ELR (cell line): ENCODE measurements at regions not wholly inside any gene's neighbourhood (a gene's known extent, or its start where the extent isn't known, plus 50 kb on each side); places are given as distances from the start of the nearest gene placed in this dataset.

Source experiments
- DNase-seq: peaks from one replicate; pipeline ENCODE4 v3.0.0-alpha.2; 2015; ENCODE audit warnings: low read depth

DNA sequence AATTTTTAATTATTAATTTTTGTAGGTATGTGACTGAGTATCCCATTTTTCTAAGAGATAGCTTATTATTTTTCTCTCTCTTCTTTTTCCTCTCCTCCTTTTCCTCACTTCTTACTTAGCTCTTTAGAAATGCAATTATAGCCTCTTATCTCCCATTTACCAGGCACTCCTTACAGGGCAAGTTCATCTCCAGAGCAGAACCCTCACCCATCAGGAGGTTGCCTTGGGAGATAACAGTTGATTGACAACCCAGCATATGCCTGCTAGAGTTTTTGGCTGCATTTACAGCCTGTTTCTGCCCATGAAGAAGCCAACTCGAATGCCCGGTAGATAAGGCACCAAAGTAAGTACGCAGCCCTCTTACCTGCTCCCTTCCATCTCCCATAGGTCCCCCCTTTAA is 572.9 kb upstream of the ZFP42 start:
- no peak for DNase-seq

DNA sequence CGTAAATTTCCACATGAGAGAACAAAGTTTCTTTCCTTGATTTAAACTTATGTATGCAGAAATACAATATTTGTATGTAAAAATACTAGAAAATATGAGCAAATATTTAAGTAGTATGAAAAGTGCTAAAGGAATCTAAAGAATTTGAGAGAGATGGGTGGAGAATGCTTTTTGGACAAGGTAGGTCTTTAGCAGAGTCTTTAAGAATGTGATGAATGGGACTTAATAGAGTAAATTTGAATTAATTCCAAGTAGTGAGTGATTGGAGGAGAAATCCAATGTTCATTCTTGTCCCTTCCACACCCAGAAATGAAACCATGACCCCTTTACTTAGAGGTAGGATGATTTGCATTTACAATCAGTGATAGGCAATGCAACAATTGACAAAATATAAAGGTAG is 570.9 kb upstream of the ZFP42 start:
- DNase-seq: no peak

DNA sequence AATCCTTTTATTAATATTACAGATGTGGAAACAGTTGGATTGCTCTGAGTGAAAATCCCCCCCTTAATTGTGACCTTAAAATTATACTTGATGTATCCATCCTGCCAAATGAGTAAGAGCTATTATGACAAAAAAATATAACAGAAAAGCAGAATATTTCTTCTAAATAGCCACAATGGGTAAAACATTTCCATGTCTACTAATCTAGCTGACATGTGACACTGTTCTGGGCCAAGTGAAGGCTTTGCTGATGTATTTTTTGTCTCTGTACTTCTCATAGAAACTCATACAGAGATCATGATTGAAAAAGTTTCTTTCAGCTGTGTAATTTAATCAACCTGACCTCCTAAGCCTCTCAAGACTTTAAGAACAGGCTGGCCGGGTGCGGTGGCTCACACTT is 569.1 kb upstream of the ZFP42 start:
- DNase-seq: no peak

- DNase-seq: no peak
These were observed 563.3 kb upstream of the ZFP42 start for GRCh38 chr4:187432310-187432709.

DNA sequence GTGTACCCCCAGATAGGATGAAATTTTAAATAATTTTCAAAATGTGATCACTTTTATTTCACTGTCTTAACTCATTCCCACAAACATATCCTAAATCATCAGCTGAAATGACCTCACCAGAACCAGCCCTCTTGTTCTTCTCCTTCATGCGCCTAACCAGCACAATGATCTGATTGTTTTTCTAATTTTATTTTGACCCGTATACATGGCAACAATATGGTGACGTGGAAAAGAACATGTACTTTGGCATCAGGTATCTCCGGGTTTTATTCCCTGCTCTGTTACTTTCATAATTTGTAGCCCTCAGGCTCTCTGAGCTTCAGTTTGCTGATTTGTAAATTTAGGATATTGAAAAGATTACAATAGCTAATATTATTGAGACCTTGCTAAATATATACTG is 562.4 kb upstream of the ZFP42 start:
- DNase-seq: no peak

GRCh38 chr4:187436251-187436650 is 559.3 kb upstream of the ZFP42 start:
- DNase-seq: no peak

DNA sequence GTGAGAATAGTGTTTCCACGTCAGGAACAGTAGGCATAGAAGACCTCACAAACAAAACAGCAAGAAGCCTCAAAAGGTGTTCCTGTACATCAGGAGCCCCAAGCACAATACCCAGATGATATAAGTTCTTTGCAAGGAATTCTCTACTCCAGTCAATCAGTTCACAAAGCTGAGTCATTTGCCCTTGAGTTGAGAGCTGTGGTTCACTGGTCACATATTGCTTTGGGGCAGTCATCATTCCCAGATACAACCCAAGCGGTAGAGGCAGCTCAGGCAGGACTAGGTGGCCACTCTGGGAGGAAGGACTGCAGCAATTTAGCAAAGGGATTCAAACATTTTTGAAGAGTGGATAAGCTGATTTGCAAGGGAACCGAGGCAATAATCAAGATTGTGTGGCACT is 551.5 kb upstream of the ZFP42 start:
- peak; percentile 12 for DNase-seq

GRCh38 chr4:187449702-187450101 is 545.9 kb upstream of the ZFP42 start:
- no peak for DNase-seq

DNA sequence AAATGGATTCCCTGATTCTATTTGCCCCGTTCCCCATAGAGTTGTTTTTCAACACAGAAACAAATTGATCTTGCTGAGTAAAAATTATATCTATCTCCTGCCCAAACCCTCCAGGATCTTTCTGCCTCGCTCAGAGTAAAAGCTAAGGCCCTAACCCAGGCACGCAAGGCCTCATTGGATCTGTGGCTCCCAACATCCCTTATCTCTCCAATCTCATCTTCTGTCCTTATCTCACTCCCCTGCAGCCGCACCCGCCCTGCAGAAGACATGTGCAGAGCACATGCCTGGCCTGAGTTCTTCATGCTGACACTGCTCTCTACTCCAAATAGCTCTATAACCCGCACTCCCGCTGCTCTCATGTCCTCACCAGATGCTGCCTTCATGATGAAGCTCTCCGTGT is 543.8 kb upstream of the ZFP42 start:
- no peak for DNase-seq

GRCh38 chr4:187460016-187460415 is 535.6 kb upstream of the ZFP42 start:
- DNase-seq: no peak

DNA sequence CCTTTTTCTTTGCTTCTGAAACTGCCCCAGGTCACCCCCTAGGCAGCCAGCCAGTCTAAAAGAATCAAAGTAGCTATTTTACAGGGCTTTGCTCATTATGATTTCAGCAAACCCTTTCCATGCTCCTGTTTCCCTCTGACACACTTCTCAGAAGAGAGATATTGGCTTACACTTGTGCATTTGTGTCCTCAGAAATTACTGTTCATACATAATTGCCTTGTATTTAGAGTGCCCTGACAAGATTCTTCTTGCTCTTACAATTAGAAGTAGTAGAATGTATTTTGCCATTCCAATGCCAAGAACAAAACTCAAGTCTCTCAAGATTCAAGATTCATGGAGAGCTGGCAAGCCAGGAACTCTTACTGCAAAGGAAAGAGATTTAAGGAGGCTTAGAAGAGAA is 531.0 kb upstream of the ZFP42 start:
- DNase-seq: no peak

- DNase-seq: no peak
These were observed 528.3 kb upstream of the ZFP42 start for GRCh38 chr4:187467224-187467623.

DNA sequence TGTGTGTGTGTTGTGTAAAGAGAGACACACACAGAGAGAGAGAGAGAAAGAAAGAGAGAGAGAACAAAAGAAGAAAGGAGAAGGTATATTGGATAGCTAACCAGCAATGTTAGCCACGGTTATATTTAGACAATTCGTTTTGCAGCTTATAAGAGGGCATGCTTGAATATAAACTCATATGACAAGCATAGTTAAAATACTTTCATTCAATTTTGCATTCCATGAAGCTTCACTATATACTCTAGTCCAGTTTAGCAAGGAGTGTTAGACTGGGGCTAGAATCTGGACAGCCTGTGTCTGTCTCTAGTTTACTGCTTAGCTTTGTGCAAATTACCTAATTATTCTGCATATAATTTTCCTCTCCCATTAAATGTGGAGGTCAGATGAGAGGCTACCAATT is 525.9 kb upstream of the ZFP42 start:
- no peak for DNase-seq

DNA sequence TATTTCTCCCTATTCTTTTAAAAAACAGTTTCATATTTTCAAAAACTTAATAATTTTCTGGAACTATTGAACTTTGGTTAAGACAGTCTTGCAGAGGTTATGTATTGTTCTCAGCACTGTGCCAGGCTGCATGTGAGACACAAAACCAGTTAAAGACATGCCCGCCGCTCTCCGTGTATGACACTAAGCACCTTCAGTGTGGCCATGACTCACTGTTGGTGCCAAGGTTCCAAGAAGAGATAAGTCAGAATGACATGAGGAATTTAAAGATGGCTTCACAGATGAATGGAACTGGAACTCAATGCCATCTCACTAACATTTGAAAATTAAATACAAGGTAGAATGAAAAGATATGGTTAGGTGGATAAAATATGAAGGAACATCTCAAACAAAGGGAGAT is 525.5 kb upstream of the ZFP42 start:
- no peak for DNase-seq

- DNase-seq: no peak
These were observed 521.3 kb upstream of the ZFP42 start for GRCh38 chr4:187474238-187474637.

DNA sequence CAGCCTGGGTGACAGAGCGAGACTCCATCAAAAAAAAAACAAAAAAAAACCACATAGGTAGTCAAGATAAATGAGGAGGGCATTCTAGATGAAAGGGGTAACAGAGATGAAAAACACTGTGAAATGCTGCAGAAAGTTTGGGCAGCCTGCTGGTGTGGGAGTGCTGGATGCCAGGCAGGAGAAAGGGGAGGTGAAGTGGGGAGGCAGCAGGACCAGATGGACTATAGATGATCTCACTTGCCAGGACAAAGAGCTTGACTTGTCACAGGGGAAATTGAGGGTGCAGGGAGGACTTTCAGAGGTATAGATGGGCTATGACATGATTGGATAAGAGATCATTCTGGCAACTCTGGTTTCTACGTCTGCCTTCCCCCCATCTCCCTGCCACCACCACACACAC is 519.7 kb upstream of the ZFP42 start:
- no peak for DNase-seq

DNA sequence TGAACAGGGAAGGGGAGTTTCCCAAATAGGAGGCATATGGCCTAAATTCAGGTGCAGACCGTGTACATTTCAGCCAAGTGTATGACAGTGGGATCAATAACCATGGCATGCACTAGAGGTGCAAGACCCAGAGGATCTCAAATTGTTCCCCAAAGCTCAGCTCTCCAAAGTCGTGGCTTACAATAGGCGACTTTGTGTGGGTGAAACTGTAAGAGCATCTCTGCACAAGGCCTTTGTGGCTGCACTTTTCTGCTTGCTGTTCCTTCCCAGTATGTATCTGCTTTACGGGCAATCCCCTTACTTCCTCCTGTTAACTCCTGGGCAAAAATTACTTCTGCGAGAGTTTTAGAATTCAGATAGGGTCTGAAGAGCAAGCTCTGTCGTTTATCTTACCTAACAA is 518.3 kb upstream of the ZFP42 start:
- DNase-seq: no peak

DNA sequence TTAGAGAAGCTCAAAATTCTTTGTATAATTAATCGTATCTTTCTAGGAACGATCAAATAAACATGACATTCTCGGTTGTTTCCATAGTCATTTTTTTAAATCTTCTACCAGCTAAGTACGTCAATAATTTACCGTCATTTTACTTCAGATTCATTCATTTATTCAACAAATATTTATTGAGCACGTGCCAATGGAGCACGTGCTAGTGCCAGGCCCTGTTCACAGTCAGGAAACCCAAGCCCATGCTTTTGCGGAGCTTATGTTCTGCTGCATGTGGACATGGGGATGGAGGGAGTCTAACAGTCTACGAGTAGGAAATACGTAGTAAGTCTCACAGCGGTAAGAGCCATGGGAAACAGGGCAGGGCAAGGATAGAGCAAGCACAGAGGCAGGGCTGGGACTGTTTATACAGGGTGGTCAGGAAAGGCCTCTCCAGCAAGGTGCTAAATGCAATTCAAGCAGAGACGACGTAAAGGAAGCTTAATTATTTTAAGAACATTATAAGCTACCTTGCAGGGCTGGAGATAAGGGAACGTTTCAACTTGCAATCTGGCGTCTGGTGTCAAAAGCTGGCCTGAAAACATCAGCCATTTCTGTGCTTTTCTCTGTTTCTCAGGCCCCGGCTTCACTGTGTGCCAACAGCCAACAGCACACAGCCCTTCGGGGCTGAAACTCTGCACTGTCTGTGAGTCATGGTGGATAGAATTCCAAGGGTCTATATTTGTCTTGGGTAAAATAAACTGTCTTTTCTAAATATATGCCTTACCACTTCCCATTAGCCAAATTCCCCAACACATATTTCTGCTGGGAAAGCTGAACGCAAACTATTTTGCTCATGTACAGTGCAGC is 517.1 kb upstream of the ZFP42 start:
- peak; percentile 82 for DNase-seq

DNA sequence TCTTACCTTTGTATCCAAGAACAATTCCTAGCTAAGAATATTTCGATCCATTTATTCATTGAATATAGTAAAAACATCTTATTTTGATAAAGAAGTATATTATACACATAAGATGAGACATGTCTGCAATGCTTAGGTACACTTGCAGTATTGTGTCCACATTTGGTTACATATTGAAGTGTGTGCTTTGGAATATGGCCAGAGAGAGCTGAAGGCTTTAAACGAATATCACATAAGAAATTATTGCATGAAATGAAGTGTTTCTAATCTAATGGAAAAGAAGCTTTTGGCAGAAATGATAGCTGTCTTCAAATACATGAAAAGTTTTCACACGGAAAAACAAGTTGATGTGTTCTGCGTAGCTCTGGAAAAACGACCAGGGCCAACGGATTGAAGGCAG is 516.1 kb upstream of the ZFP42 start:
- DNase-seq: no peak

DNA sequence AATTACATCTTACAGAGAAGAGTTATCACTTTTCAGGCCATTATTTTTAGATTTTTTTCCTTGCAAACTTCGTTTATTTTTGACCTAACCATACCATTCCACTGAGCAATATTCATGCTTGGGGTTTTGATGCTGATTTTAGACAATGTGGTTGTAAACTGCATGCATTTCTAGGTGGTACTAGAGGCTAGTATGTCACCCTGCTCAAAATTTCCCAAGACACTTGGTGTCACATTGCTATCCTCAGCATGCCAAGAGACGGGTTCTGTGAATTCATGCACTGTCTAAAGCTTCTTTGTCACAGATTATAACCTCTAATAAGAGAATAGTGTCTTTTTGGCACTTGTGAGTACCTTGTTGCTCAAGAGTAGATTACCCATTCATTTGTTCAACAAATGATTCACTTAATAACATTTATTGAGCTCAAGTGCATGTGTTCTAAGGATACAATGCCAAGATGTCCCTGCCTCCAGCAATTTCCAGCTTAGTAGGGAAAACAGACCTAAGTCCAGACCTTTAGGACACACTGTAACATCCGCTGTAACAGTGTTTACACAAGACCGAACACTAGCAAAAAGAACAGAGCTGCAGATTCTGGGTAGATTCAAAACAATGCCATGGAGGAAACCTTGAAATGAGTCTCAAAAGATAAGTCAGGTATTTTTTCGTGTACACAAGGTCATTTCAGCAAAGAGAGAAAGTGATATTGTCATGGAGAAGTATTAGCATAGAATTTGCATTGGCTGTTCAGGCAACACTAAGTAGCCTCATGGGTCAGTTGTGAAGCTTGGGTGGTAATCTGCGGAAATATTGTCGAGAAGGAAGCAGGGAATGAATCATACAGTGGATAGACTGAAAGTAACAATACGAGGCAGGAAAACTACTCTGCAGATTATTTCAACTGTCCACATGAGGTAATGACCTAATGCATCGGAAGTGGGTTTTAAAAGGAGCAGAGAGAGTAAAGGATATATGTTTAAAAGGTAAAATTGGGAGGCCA is 515.1 kb upstream of the ZFP42 start:
- peak; percentile 78 for DNase-seq

DNA sequence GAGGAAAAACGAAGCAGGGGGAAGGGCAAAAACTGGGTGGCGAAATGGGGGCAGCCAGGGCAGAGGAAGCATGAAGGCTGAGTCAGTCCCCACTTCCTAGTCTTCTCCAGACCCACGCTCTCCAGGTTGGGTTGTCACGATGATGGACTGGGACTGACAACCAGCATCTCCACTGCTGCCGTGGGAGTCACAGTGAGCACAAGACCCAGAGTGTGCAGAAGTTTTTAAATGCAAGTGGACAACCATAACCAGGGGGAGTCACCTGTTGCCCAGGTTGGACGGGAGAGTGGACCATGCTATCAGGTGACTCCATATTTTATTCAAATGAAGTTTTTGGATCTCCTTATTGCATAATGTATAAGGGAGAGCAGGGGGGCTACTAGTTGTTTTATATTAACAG is 511.4 kb upstream of the ZFP42 start:
- no peak for DNase-seq

DNA sequence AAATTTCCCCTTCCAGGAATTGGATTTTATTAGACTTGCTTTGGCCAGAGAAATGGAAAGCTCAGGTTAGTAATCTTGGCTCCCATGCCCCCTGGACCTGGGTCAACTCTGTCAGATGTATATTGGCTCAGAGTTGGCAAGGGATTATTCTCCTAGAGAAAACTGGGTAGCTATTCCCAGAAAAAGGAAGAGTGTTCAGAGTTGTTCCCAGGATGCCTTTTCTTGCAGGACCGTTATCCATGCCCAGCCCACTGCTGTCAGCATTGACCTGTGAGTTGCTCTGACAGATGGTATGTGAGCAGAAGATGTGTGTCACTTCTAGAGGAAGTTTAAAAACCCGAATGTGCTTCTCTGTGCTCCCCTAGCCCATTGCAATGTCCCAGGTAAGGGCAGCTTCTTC is 509.9 kb upstream of the ZFP42 start:
- no peak for DNase-seq

DNA sequence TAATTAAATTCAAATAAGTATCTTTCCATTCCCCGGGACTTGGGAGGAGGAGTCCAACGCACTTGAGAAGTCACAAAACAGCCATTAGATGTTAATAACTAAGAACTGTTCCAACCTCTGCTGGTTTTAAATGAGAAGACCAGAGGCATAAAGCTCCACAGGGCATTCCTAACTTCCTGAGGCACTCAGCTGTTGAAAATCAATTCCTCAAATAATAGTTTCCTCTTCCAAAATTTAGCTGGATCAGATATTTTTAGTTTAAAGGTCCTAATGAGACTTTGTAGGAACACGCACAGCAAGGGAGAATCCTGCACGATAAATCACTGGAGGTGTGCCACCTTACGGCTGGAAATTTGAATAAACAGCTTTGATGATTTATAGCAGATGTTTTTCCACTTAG is 504.3 kb upstream of the ZFP42 start:
- no peak for DNase-seq
